Suppressor macrophage treated with lipopolysaccharide for 4 hours (primary cell): ENCODE measurements at regions not wholly inside any gene's neighbourhood (a gene's known extent, or its start where the extent isn't known, plus 50 kb on each side); places are given as distances from the start of the nearest gene placed in this dataset.

Experiments
- DNase-seq: peaks from one replicate; pipeline ENCODE4 v3.0.0-alpha.2; 2020

- DNase-seq = no peak
Measured at GRCh38 chr3:148605521-148605920, 92.2 kb upstream of the AGTR1 start.

DNA sequence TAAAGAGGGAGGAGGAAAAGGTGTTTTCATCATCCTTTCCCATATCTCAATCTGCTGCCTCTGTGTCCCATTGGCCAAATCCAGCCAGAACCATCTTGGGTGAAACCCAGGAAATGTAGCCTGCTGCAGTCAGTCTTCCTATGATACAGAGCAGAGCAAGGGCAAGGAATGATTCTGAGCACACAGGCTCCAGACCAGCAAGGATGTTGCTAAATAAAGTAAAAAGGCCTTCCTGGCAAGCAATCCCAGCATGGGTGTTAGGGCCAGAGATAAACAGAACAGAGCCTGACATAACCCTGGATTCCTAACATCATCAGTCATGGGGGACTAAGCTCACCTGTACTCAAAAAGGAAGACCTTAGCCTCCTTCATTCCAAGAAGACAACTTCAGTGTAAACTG is 90.7 kb upstream of the AGTR1 start:
- DNase-seq = no peak

DNA sequence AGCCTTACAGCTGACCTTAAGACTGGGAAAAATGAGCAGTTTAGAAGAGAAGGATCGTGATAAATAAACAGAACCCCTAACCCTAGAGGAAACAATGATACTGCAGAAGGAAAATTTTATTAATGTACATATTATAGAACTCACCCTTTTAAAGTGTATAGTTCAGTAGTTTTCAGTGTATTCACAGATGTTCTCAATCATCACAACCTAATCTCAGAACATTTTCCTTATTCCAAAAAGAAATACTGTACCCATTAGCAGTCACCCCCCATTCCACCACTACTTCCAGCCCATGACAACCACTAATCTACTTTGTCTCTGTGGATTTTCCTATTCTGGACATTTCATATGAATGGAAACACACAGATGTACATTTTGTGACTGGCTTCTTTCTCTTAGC is 90.2 kb upstream of the AGTR1 start:
- no peak for DNase-seq

DNA sequence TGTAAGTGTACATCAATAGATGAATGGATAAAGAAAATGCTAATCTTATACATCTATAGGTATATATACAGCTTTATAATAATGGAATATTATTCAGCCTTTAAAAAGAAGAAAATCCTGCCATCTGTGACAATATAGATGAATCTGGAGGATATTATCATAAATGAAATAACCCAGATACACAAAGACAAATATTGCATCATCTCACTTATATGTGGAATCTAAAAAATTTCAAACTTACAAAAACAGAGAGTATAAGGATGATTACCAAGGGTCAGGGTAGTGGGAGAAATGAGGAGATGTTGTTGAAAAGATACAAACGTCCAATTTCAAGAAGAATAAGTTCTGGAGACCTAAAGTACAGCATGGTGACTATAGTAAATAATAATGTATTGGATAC is 85.4 kb upstream of the AGTR1 start:
- no peak for DNase-seq

DNA sequence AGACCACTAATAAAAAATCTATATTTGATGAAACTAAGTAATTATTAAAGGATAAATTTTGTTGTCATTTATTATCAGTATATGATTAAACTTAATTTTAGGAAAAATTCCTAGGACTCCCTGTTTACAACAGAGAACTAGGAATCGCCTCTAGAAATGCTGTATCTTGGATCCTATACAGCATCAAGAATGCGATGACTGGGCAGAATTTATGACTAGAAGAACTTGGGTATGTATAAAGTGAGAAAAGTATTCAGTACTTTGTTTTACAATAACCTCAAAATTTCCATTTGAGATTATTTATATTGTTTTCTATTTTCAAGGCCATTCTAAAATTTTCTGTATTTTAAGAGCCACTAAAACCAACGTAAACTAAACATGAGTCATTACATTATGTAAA is 82.3 kb upstream of the AGTR1 start:
- no peak for DNase-seq

DNA sequence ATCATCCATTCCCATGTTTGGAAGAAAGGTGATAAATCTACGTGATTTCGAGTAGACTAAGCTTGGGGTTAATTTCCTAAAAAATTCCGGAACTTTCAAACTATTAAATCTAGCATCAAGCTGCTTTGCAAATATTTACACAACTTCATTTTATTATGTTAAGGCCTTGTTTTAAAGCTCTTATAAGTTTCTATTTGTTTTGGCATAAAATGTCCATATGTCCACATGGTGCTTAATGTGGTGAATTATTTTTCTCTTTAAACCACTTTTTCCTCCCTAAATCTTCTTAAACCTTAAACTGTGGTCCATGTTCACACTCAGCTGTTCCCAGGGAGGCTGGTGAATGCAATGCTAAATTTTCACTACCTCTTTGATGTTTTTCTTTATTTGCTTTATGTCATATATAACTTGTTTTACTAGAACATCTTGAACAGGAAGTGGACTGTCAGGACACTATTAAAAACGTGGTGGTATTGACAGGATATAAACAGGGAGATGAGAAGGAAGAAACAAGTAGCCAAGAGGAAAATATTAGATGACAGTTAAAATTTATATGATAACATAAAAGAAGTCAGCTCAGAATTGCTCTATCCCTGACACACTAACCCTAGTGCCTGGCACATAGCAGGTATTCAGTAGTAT is 72.5 kb upstream of the AGTR1 start:
- no peak for DNase-seq

GRCh38 chr3:148625991-148626390 is 71.7 kb upstream of the AGTR1 start:
- DNase-seq = no peak

- no peak for DNase-seq
Measured at GRCh38 chr3:148629006-148629405, 68.7 kb upstream of the AGTR1 start.

- DNase-seq = no peak
Measured at GRCh38 chr3:148631124-148631903, 66.4 kb upstream of the AGTR1 start.

- no peak for DNase-seq
Measured at GRCh38 chr3:148641722-148642121, 56.0 kb upstream of the AGTR1 start.

GRCh38 chr3:148642214-148642613 is 55.5 kb upstream of the AGTR1 start:
- DNase-seq = no peak

- DNase-seq = peak; percentile 39
Measured at GRCh38 chr3:148642616-148643015, 55.1 kb upstream of the AGTR1 start.

DNA sequence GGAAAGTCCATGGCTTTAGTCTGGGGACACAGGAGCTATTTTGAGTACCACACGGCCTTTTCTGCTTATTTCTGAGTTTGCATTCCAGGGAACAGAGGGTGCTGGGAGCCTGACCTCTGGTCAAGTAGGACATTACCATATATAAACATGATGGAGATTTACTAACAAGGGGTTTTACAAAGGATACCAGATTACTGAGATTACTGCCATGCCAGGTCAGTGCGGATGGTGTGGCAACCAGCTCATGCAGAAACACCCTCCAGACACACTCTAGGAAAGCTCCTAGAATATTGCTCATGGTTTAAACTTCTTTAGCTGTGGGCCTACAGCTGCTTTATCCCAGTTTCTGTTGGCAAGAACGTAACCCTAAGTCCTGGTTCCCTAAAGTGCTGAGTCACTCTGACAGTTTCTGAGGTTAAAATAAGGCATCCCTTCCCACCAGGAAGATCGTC is 54.3 kb upstream of the AGTR1 start:
- DNase-seq = no peak

DNA sequence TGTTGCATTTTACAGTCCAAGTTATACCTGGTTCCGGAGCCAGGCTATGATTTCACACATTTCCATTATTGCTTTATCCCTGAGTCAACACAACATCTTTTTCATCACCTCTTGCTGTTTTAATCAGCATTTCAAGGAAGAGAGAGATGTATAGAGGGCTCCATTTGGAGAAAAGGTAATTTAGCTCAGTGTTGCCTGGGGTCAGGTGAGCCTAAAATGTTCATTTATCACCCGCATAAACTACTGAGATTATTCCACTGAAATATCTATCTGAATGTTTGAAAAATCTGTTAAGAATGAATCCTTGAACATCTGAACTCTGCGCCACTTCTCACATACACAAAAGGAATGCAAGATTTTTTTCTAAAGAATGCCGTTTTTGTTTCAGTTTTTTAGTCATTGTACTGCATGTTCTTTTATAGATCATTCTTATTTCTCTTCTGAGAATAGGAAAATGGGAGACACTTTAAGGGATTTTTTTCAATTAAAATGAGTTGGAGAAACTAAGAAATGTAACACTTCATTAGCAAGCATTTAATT is 51.5 kb upstream of the AGTR1 start:
- DNase-seq = no peak
